Choroid plexus epithelial cell (primary cell): ENCODE measurements at regions not wholly inside any gene's neighbourhood (a gene's known extent, or its start where the extent isn't known, plus 50 kb on each side); places are given as distances from the start of the nearest gene placed in this dataset.
"Not testable (repeated sequence)": the region's sequence is repeated elsewhere in the genome, so short reads cannot be mapped to it uniquely, and the experiment has no call there.

Experiments used
- DNase-seq: peaks from one replicate; pipeline ENCODE4 v3.0.0-alpha.2; 2010; ENCODE audit warnings: low read depth
- H3K4me3 ChIP-seq: 2 replicates; pipeline ENCODE4 v1.5.1; 2011; ENCODE audit warnings: low read depth, mild to moderate bottlenecking, control low read depth, low read length, moderate library complexity
- TF ChIP-seq, protein P1 (sequence below): conservative IDR thresholded peaks from 2 replicates; pipeline ENCODE4 v1.5.1; 2011; ENCODE audit warnings: low read depth, mild to moderate bottlenecking, control low read depth, inconsistent platforms, low read length, moderate library complexity

DNA sequence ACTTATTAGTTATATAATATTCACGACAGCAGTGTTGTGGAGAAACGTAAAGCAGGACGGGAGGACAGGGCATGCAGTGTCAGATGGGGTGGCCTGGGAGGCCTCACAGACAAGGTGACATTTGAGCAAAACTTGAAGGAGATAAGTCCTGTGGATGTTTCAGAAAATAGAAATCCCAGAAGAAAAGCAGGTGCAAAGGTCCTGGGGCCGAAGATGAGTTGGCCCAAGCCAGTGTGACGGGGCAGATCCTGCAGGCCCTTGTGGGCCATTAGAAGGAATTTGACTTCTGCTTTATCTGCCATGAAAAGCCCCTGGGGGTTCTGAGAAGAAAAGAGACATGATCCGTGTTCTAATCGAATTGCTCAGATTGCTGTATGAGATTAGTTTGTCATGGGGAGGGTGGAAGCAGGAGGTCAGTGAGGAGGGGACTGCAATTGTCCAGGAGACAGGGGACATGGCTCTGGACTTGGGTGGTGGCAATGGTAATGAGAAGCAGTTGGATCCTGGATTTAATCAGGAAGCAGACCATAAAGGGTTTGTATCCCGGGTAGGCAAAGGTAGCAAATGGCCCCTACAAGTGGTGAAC lies 437.4 kb upstream of the SULF2 start:
- TF ChIP-seq, protein P1, sequence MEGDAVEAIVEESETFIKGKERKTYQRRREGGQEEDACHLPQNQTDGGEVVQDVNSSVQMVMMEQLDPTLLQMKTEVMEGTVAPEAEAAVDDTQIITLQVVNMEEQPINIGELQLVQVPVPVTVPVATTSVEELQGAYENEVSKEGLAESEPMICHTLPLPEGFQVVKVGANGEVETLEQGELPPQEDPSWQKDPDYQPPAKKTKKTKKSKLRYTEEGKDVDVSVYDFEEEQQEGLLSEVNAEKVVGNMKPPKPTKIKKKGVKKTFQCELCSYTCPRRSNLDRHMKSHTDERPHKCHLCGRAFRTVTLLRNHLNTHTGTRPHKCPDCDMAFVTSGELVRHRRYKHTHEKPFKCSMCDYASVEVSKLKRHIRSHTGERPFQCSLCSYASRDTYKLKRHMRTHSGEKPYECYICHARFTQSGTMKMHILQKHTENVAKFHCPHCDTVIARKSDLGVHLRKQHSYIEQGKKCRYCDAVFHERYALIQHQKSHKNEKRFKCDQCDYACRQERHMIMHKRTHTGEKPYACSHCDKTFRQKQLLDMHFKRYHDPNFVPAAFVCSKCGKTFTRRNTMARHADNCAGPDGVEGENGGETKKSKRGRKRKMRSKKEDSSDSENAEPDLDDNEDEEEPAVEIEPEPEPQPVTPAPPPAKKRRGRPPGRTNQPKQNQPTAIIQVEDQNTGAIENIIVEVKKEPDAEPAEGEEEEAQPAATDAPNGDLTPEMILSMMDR = no peak
- H3K4me3 ChIP-seq = no peak overlapping the region
- DNase-seq = no peak

DNA sequence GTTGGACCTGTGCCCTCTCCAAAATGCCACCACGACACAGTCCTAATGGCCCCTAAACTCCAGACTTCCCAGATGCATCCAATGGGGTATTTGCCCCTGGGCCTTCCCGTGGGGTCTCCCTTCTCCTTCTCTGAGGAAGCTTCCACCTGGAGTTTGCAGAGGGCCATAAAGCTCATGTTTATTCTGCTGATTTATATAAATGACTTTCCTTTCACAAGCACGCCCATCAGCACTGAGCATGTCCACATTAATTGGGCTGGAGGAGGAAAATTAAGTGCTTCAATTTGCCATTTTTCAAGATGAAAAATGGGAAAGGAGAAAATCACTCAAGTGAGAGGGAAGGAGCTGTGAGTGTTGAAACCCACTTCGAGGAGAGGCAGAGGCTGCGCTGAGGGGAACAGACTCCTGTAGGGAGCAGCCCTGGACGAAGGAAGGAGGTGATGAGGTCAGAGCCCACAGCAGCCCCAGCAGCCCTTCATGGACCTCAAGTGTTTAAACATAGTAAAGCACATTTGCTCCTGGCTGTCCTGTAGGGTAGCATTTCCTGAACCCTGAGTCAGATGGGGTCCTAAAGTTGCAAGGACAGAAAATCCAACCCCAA lies 434.9 kb upstream of the SULF2 start:
- DNase-seq = no peak
- TF ChIP-seq, protein P1 = no peak
- no peak overlapping the region for H3K4me3 ChIP-seq

DNA sequence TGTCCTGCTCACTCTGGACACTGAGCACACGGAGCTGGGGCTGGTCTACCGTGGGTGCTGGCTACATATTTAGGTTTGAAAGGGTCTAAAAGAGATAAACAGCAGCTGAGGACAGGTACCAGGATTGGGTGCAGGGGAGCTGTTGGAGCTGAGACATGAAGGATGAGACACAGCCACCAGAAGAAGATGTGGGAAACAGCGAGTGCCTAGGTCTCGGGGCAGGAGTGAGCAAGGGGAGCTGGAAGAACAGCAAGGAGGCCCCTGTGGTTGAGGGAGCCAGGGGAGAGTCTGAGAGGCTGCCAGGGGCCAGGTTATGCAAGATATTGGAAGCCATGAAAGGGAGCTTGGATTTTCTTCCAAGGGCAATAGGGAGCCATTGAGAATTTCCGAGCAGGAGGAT lies 434.0 kb upstream of the SULF2 start:
- H3K4me3 ChIP-seq = no peak overlapping the region
- no peak for DNase-seq
- TF ChIP-seq, protein P1 = no peak

DNA sequence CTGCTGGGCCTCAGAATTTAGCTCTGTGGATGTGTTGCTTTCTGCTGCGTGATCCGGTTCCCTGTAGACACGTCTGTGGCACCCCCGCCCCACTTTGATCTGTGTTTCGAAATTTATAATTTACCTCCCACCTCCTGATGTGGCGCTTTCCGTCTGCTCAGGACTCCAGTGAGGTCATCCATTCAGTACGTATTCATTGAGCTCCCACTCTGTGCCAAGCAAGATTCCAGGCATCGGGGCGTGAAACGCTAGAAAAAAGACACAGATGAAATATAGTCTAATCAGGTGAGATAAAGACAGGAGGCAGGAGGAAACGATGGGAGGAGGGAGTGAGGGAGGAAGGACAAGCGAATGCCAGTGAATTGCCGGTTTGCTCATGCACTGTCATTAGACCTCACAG lies 431.9 kb upstream of the SULF2 start:
- TF ChIP-seq, protein P1 = no peak
- H3K4me3 ChIP-seq = no peak overlapping the region
- no peak for DNase-seq

- no peak for DNase-seq
- no peak overlapping the region for H3K4me3 ChIP-seq
- TF ChIP-seq, protein P1 = no peak
These were observed 430.3 kb upstream of the SULF2 start for GRCh38 chr20:48215536-48215935.

GRCh38 chr20:48214601-48215000 lies 429.3 kb upstream of the SULF2 start:
- no peak for DNase-seq
- no peak overlapping the region for H3K4me3 ChIP-seq
- TF ChIP-seq, protein P1 = no peak

DNA sequence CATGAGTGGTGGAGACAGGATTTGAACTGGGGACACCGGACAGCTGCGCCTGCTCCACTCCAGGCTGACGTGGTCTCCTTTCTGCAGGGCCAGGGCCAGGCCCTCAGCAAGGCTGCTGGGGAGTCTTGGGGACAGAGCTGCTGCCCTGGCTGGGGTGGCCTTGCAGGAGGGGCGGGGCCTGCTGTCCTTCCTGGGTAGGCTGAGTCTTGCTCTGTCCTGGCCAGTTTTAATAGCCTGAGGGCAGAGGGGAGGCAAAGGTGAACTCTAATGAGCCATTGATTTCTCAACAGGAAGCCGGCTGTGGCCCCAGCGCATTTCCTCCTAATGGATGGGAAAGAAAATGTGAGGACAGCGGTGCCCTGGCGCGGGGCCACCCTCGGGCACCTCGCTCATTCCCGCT lies 428.4 kb upstream of the SULF2 start:
- not testable (repeated sequence) for H3K4me3 ChIP-seq, DNase-seq
